Mucosa of descending colon (tissue), 3 donors: ENCODE measurements at regions not wholly inside any gene's neighbourhood (a gene's known extent, or its start where the extent isn't known, plus 50 kb on each side); places are given as distances from the start of the nearest gene placed in this dataset.

Experiments used
- ATAC-seq: fragments of 200-7000 bp; cut with Tn5 transposase; one replicate; pipeline ENCODE4 v1.9.1; 2020; ENCODE audit warnings: mild to moderate bottlenecking, moderate library complexity
- DNase-seq, 3 donors: peaks; one replicate each; pipeline ENCODE4 v3.0.0-alpha.2; 2020
- H3K36me3 ChIP-seq: fragments of 200-600 bp; one replicate; pipeline ENCODE4 v1.8.0; 2021; ENCODE audit warnings: low read depth, mild to moderate bottlenecking
- H3K4me1 ChIP-seq: fragments of 200-600 bp; one replicate; pipeline ENCODE4 v1.8.0; 2021; ENCODE audit warnings: low read depth, mild to moderate bottlenecking
- H3K4me3 ChIP-seq: fragments of 200-600 bp; one replicate; pipeline ENCODE4 v1.8.0; 2021; ENCODE audit warnings: mild to moderate bottlenecking
- H3K9me3 ChIP-seq: fragments of 200-600 bp; one replicate; pipeline ENCODE4 v1.8.0; 2021; ENCODE audit warnings: mild to moderate bottlenecking
- intact Hi-C, 2 donors: fragments of 100-400 bp; cut with DNase I in 1 of 2; cut with micrococcal nuclease in 1 of 2; formaldehyde crosslinking; loops; one replicate each; pipeline versions ENCODE4 v1.11.0 to v1.11.1; 2022; cut with DNase I, micrococcal nuclease
- TF ChIP-seq, protein P1 (sequence below): fragments of 200-600 bp; IDR thresholded peaks from one replicate; pipeline ENCODE4 v1.8.0; 2022; ENCODE audit warnings: antibody characterized with exemption, mild to moderate bottlenecking
- donor health status: DM: no; HTN: no; CAD: no; lungs with moderate emphysema.
- donor health status: DM: no; HTN: no; CAD: no.
- donor health status: DM: no; HTN: yes; CAD: no.

DNA sequence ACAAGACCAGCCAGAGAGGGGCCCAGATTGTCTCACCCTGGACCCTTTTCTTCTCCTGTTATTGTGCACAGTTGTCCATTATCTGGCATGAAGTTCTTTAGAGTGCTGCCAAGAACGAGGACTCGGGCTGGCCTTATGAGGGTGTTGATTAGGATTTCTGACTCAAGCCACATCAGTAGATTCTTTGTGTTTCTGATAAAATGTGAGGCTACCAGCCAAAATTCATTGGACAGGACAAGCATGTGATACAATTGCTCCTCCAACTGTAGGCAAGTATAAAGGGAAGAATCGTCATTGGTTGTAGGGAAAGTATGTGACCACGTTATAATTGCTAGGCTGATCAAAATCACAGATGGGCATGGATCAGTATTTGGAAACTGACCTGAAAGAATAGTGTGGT is 99.2 kb upstream of the TMC3 start:
- no peaks in the 10 kb centered on the region for H3K9me3 ChIP-seq
- TF ChIP-seq, protein P1, sequence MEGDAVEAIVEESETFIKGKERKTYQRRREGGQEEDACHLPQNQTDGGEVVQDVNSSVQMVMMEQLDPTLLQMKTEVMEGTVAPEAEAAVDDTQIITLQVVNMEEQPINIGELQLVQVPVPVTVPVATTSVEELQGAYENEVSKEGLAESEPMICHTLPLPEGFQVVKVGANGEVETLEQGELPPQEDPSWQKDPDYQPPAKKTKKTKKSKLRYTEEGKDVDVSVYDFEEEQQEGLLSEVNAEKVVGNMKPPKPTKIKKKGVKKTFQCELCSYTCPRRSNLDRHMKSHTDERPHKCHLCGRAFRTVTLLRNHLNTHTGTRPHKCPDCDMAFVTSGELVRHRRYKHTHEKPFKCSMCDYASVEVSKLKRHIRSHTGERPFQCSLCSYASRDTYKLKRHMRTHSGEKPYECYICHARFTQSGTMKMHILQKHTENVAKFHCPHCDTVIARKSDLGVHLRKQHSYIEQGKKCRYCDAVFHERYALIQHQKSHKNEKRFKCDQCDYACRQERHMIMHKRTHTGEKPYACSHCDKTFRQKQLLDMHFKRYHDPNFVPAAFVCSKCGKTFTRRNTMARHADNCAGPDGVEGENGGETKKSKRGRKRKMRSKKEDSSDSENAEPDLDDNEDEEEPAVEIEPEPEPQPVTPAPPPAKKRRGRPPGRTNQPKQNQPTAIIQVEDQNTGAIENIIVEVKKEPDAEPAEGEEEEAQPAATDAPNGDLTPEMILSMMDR: no peak
- intact Hi-C loops: no loop called here
- H3K36me3 ChIP-seq: no peaks in the 10 kb centered on the region
- H3K4me3 ChIP-seq: no peak overlapping the region
- no peak for DNase-seq
- ATAC-seq: no peak
- H3K4me1 ChIP-seq: no peaks in the 10 kb centered on the region

DNA sequence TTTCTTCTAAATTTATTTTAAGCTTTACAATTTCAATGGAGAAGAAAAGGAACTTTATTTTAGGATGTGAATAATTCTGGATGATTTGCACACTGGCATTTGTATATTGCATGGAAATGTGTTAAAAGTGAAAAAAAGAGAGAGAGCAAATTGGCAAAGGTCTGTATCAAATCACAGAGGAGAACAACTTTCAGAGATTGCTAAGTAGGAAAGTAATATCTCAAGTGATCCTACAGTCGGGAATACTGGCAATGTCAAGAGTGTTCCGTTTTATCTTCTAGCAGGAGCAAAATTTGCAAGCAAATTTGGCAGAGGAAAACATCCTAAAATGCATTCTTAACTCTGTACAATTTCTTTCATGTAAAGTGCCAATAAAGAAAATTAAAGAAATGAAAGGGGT is 97.1 kb upstream of the TMC3 start:
- TF ChIP-seq, protein P1: no peak
- Histone ChIP-seq H3K4me3 (no peak overlapping the region), H3K36me3 (no peaks in the 10 kb centered on the region), H3K9me3 (no peaks in the 10 kb centered on the region), H3K4me1 (no peaks in the 10 kb centered on the region)
- no peak for DNase-seq
- intact Hi-C loops: no loop called here
- ATAC-seq: no peak

DNA sequence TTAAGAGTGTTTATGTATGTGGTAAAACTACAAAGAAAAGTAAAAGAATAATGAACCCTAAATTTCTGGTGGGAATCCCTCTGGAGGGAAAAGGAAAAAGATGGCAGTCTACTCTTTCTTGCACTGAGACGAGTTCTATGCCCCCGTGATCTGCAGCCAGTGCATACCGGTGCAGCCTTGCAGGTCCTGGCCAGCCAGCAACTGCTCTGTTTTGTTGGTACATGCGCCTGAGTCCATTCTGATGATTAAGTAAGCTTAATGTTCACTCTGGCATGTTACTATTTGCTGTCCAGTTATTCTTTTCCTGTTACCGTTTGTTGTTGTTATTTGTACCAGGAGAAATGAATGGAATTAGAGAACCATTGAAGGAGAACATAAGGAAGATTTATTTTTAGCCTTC is 95.1 kb upstream of the TMC3 start:
- ATAC-seq: no peak
- TF ChIP-seq, protein P1: no peak
- no peak for DNase-seq
- intact Hi-C loops: no loop called here
- no peaks in the 10 kb centered on the region for H3K4me1 ChIP-seq
- H3K9me3 ChIP-seq: peaks cover 6% of the 10 kb centered on the region
- no peaks in the 10 kb centered on the region for H3K36me3 ChIP-seq
- H3K4me3 ChIP-seq: no peak overlapping the region

DNA sequence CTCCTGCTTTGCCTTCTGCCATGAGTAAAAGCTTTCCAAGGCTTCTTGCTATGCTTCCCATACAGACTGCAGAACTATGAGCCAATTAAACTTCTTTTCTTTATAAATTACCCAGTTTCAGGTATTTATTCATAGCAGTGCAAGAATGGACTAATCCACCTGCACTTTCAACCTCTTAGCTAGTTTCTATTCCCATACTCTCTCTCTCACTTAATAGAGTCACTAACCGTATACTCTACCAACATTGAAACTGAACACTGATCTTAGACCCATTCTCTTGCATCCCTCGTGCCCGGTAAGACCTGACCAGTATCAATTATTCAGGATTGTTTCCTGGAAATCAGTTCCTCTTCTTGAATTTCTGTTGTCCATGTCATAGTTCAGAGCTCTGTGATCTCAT is 92.7 kb upstream of the TMC3 start:
- H3K9me3 ChIP-seq: peaks cover 11% of the 10 kb centered on the region
- TF ChIP-seq, protein P1: no peak
- H3K4me1 ChIP-seq: no peaks in the 10 kb centered on the region
- no peaks in the 10 kb centered on the region for H3K36me3 ChIP-seq
- no peak overlapping the region for H3K4me3 ChIP-seq
- ATAC-seq (no peak), DNase-seq (no peak)
- intact Hi-C loops: no loop called here

DNA sequence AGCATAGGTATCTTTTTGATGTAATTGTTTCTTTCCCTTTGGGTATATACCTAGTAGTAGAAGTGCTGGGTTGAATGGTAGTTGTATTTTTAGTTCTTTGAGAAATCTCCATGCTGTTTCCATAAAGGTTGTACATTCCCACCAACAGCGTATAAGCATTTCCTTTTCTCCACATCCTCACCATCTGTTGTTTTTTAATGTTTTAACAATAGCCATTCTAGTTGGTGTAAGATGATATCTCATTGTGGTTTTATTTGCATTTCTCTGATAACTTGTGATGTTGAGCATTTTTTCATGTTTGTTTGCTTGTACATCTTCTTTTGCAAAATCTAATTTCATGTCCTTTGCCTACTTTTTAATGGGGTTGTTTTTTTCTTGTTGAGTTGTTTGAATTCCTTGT is 80.0 kb upstream of the TMC3 start:
- no peak overlapping the region for H3K4me3 ChIP-seq
- no peaks in the 10 kb centered on the region for H3K4me1 ChIP-seq
- ATAC-seq (no peak), DNase-seq (no peak)
- intact Hi-C loops: no loop called here
- TF ChIP-seq, protein P1: no peak
- no peaks in the 10 kb centered on the region for H3K9me3 ChIP-seq
- H3K36me3 ChIP-seq: no peaks in the 10 kb centered on the region

DNA sequence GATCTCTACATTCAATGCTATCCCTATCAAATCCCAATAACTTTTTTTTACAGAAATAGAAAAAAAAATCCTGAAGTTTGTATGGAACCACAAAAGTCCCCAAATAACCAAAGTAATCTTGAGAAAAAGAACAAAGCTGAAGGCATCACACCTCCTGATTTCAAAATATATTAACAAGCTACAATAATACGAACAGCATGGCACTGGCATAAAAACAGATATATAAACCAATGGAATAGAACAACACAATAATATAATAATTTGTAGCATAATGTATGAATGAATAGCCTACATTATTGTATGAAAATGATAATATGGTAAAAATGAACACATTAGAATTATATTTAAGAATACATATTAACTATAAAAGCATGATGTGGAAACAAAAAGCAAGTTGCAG is 76.7 kb upstream of the TMC3 start:
- TF ChIP-seq, protein P1: no peak
- Histone ChIP-seq H3K4me3 (no peak overlapping the region), H3K36me3 (no peaks in the 10 kb centered on the region), H3K9me3 (peaks cover 4% of the 10 kb centered on the region), H3K4me1 (no peaks in the 10 kb centered on the region)
- intact Hi-C loops: no loop called here
- DNase-seq (no peak), ATAC-seq (no peak)
